ENCODE measurements at regions not wholly inside any gene's neighbourhood (a gene's known extent, or its start where the extent isn't known, plus 50 kb on each side); places are given as distances from the start of the nearest gene placed in this dataset.

GRCh38 chr17:69907132-69907847 lies 167.7 kb upstream of the KCNJ16 start:
- no peak for DNase-seq

- no peak for DNase-seq
Observed at GRCh38 chr17:69908626-69909368, 166.2 kb upstream of the KCNJ16 start.

GRCh38 chr17:69909389-69909788 lies 165.6 kb upstream of the KCNJ16 start:
- no peak for DNase-seq

GRCh38 chr17:69912805-69913204 lies 162.2 kb upstream of the KCNJ16 start:
- no peak for DNase-seq

GRCh38 chr17:69913216-69913615 lies 161.8 kb upstream of the KCNJ16 start:
- no peak for DNase-seq

- no peak for DNase-seq
Observed at GRCh38 chr17:69913616-69914015, 161.4 kb upstream of the KCNJ16 start.

GRCh38 chr17:69914520-69914919 lies 160.5 kb upstream of the KCNJ16 start:
- no peak for DNase-seq

- no peak for DNase-seq
Observed at GRCh38 chr17:69916761-69917160, 158.3 kb upstream of the KCNJ16 start.

- no peak for DNase-seq
Observed at GRCh38 chr17:69918164-69918563, 156.9 kb upstream of the KCNJ16 start.

- no peak for DNase-seq
Observed at GRCh38 chr17:69919789-69920188, 155.2 kb upstream of the KCNJ16 start.

GRCh38 chr17:69921046-69921445 lies 154.0 kb upstream of the KCNJ16 start:
- DNase-seq, result no peak

- peak in 1 of 2 experiments; percentile 46 for DNase-seq
Observed at GRCh38 chr17:69928611-69929010, 146.4 kb upstream of the KCNJ16 start.

GRCh38 chr17:69936996-69937395 lies 138.0 kb upstream of the KCNJ16 start:
- DNase-seq, result no peak

GRCh38 chr17:69943058-69943457 lies 132.0 kb upstream of the KCNJ16 start:
- DNase-seq, result no peak

- no peak for DNase-seq
Observed at GRCh38 chr17:69944406-69944805, 130.6 kb upstream of the KCNJ16 start.

GRCh38 chr17:69945698-69946185 lies 129.3 kb upstream of the KCNJ16 start:
- no peak for DNase-seq

- no peak for DNase-seq
Observed at GRCh38 chr17:69947027-69947759, 127.8 kb upstream of the KCNJ16 start.

- DNase-seq, result no peak
Observed at GRCh38 chr17:69948406-69948805, 126.6 kb upstream of the KCNJ16 start.

GRCh38 chr17:69949496-69949895 lies 125.5 kb upstream of the KCNJ16 start:
- DNase-seq, result no peak

- DNase-seq, result no peak
Observed at GRCh38 chr17:69949973-69950695, 124.9 kb upstream of the KCNJ16 start.

- no peak for DNase-seq
Observed at GRCh38 chr17:69950701-69951418, 124.2 kb upstream of the KCNJ16 start.

- DNase-seq, result no peak
Observed at GRCh38 chr17:69954241-69954925, 120.6 kb upstream of the KCNJ16 start.
